NCI-H2081 treated with DMSO at 0.1 percent for 48 hours (cell line): ENCODE measurements at regions not wholly inside any gene's neighbourhood (a gene's known extent, or its start where the extent isn't known, plus 50 kb on each side); places are given as distances from the start of the nearest gene placed in this dataset.

Source experiments
- DNase-seq: peaks from one replicate; lab custom pipeline; 2025; lab: John Stamatoyannopoulos, UW

DNA sequence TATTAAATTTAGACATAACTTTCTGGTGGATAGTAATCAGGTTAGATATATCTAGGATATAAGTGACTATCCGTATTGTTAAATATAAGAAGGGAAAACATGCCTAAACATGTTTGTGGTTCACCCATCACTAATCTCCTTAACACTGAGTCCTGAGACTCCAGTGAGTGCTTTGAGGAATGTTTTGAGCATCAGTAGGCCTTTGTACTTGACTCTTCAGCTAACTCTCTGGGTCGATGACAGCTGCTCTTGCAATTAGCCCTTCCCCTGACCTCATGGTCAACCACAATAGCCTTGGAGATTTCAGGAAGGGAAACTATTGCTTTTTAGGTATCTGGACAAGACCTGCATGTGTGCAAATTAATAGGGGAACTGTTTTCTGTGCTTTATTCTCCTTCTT lies 716.8 kb downstream of the EPHA4 start:
- DNase-seq: no peak

- DNase-seq: no peak
Observed at GRCh38 chr2:220856486-220856885, 715.6 kb downstream of the EPHA4 start.

DNA sequence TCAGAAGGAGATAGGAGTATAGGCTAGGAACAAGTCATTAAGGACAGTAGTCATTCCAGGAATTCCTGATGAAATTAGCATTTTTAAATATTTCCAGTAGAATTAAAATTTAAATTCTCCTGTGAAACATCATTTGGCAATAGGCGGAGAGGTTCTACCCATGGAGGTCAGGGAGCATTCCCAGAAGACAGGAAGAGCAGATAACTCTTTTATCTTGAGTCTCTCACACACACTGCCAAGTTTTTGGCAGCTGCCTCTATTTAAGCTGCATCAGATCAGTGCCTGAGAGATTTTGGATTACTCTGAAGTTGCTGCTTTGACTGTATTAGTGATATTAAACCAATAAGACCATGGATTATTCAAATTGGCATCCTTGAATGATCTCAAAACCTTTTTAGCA lies 714.7 kb downstream of the EPHA4 start:
- no peak for DNase-seq

DNA sequence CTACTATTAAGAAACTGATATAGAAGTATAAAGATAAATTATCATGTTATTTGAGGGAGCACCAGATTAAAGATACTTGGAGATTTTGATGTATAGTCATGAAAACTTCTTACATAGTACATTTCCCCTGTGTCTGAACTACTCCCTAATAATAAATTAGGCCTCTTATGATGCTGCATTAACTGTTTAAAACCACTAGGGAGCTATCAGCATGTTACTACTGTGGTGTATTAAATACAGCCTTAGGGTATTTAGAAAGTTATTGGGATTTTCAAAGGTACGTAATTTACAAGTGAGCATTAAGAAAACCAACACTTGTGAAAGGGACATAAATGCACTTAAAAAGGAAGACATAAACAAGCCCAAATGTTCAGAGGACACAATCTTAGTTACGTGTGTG lies 714.0 kb downstream of the EPHA4 start:
- DNase-seq: no peak

GRCh38 chr2:220871909-220872308 lies 700.2 kb downstream of the EPHA4 start:
- no peak for DNase-seq

DNA sequence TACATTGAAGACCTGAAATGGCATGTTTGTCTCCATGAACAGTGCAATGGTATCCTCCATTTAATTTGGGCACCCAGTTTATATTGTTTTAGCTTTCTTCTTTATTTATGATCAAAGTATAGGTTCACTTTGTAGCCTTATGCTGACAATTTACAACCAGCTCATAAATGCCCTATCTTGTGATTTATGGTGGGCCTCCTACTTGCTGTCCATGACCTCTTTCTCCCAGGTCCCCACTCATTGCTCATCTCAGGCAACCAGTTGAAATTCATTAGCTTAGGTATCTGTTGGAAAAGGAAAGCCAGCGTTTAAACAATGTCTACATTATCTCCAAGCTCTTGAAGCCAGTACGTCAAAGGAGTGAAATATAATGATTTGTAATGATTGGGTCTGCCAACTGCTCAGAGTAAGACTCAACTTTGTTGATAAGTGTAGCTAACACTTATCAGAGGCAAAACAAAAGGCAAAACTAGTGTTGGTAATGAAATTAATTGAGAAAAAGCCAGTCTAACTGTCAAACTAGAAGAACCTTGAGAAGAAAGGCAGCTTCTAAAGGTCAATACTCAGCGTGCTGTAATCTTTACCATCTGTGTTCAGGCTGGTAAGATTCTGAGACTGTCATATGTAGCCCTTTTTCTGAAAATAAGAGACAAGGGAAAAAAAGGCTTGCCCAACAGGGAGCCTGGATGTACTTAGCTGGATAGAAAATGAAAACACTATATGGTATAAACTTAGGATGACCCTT lies 695.9 kb downstream of the EPHA4 start:
- DNase-seq: no peak

GRCh38 chr2:220877491-220877890 lies 694.6 kb downstream of the EPHA4 start:
- DNase-seq: no peak

DNA sequence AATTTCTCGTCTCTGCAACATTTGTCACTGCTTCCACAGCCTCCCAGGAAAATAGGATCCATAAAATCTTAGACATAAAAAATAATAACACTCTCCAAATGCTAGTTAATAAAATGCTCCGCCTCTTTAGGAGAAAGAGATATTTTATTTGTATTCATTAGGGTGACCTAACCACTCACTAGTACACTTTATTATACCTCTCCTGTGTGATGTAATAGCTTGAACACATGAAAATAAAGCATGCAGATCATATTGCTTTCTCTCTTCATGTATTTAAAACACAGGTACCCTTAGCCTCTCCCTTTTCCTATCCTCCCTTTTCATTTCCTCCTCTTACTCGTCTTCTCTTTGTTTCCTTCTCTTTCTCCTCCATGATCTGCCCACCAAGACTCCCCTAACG lies 694.2 kb downstream of the EPHA4 start:
- DNase-seq: no peak

GRCh38 chr2:220880623-220881596 lies 691.2 kb downstream of the EPHA4 start:
- no peak for DNase-seq

DNA sequence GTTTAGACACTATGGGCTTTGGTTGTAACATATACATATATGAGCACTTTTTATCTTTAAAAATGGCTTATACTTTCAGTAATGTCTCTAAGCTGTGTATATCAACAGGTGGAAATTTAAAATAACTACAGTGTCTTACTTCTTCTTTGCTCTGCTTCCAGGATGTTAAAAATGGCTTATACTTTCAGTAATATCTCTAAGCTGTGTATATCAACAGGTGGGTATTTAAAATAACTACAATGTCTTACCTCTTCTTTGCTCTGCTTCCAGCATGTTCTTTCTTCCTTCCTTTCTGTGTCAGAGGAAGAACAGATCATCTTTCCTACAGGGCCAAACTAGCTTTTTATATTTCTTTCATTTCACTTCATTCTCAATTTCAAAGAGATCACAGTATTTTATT lies 689.6 kb downstream of the EPHA4 start:
- no peak for DNase-seq

- no peak for DNase-seq
Observed at GRCh38 chr2:220885593-220885992, 686.5 kb downstream of the EPHA4 start.

DNA sequence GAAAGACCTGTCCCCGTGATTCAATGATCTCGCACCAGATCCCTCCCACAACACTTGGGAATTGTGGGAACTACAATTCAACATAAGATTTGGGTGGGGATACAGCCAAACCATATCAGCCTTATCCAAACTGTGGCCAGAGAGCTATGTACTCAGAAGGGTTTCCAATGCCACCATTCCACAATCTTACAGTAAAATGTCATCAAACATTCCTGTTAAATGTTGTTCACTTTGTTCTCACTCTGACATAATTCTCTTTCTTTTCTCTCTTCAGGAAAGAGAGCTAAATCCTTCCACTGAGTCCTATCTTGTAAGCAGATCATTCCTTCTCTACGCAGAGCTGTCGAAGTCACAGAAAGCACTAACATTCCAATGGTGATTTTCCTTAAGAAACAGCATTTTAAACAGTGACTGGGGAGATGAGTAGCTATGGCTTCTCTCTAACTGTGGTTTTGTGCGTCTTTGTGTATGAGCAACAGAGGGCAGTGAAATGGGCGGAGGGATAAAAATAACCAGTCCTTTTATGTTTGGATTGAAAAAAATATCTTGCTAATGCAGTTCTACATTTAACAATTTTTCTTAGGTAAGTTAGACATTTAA lies 684.7 kb downstream of the EPHA4 start:
- DNase-seq: no peak

DNA sequence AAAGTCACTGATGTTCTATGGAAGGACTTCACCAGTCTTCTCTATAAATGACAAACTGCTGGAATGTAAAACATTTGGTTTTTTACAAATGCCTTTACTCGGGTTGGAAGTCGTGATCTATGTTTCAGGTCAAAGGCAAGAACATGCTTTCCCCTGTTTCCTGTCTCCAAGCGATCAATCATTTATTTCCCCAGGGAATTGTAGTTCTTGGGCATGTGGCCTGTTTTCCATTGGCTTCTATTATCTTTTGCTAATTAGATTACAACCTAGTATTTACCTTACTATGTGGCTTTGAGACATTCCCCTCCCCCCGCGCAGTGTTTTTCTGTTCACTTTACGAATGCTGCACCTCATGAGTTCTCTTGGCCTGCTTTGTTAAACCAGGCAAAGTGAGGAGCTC lies 684.2 kb downstream of the EPHA4 start:
- DNase-seq: no peak

GRCh38 chr2:220890931-220891330 lies 681.2 kb downstream of the EPHA4 start:
- DNase-seq: no peak

GRCh38 chr2:220891405-220891804 lies 680.7 kb downstream of the EPHA4 start:
- DNase-seq: no peak

- DNase-seq: no peak
Observed at GRCh38 chr2:220892018-220892634, 680.0 kb downstream of the EPHA4 start.

GRCh38 chr2:220893411-220893810 lies 678.7 kb downstream of the EPHA4 start:
- no peak for DNase-seq

DNA sequence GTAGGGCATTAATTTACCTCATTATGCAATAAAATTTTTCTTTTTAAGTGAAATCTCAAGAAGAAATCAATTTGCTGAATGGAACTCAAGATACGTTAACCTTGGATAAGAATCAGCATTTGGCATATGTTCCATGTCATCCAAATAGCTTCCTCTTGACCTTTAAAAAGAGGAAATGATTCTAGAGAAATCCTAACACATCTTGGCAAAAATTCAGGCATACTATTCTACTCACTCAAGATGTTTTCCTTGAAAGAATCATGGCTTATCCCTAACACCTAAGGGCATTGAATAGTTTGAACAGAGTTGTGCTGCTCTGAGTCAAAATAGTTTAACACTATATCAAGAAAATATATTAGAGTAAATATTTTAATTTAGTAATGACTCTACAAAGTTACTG lies 678.0 kb downstream of the EPHA4 start:
- DNase-seq: no peak

- DNase-seq: no peak
Observed at GRCh38 chr2:220899492-220899891, 672.6 kb downstream of the EPHA4 start.

DNA sequence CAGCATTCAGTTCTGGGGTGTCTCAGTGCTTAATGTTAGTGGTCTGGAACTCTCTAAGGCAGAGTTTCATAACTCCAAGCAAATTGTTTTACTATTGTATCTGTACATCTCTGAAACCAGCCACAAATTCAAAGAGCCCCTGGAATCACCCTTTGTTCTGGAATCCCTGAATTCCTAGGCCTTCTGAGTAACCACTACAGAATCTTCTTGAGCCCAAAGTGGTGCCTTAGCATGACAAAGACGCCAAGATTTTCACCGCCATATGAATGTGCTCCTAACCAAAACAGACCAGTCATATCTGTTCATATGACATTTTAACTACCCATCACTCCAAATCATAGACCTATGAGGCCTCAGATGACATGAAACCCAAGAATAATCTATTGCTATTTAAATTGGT lies 668.1 kb downstream of the EPHA4 start:
- DNase-seq: no peak

DNA sequence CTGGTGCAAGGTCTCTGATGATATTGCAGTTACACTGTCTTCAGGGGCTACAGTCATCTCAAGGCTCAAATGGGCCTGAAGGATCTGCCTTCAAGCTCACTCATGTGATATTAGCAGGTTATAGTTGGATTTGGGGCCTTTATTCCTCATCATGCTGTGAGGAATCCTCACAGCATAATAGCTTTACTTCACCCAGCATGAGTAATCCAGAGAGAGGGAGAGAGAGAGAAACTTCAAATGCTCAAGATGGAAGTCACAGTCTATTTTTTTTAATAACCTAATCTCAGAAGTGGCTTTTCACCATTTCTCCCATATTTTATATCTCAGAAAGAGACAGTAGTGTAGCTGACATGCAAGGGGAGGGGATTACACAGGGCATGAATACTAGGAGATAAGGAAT lies 658.7 kb downstream of the EPHA4 start:
- no peak for DNase-seq

GRCh38 chr2:220915092-220915623 lies 656.9 kb downstream of the EPHA4 start:
- no peak for DNase-seq
